ENCODE measurements at regions not wholly inside any gene's neighbourhood (a gene's known extent, or its start where the extent isn't known, plus 50 kb on each side); places are given as distances from the start of the nearest gene placed in this dataset.
A peak's percentile ranks its signal among the peaks of the same experiment; 100 is the strongest.
"Not testable (repeated sequence)": the region's sequence is repeated elsewhere in the genome, so short reads cannot be mapped to it uniquely, and the experiment has no call there.

GRCh38 chr11:122002047-122002446 lies 114.0 kb downstream of the BLID start:
- H3K4me1 Mint-ChIP-seq: no peaks in the 10 kb centered on the region
- no peak overlapping the region for H3K4me3 Mint-ChIP-seq
- no peaks in the 10 kb centered on the region for H3K27me3 Mint-ChIP-seq
- no peak for DNase-seq
- H3K27ac Mint-ChIP-seq: no peak overlapping the region
- intact Hi-C loops (cut with micrococcal nuclease): no loop called here
- no peaks in the 10 kb centered on the region for H3K9me3 Mint-ChIP-seq
- H3K36me3 Mint-ChIP-seq (ENCODE audit: low read depth): no peaks in the 10 kb centered on the region

- H3K36me3 Mint-ChIP-seq (ENCODE audit: low read depth): no peaks in the 10 kb centered on the region
- no peaks in the 10 kb centered on the region for H3K4me1 Mint-ChIP-seq
- no peaks in the 10 kb centered on the region for H3K27me3 Mint-ChIP-seq
- H3K27ac Mint-ChIP-seq: no peak overlapping the region
- intact Hi-C loops (cut with micrococcal nuclease): no loop called here
- H3K4me3 Mint-ChIP-seq: no peak overlapping the region
- peaks cover under 1% of the 10 kb centered on the region for H3K9me3 Mint-ChIP-seq
- peak; percentile 2 for DNase-seq
Measured at GRCh38 chr11:121999651-122000050, 116.4 kb downstream of the BLID start.

GRCh38 chr11:121996574-121996973 lies 119.4 kb downstream of the BLID start:
- DNase-seq: peak; percentile 14
- intact Hi-C loops (cut with micrococcal nuclease): no loop called here
- peaks cover 8% of the 10 kb centered on the region for H3K9me3 Mint-ChIP-seq
- no peak overlapping the region for H3K27ac Mint-ChIP-seq
- no peak overlapping the region for H3K4me3 Mint-ChIP-seq
- H3K36me3 Mint-ChIP-seq (ENCODE audit: low read depth): no peaks in the 10 kb centered on the region
- no peaks in the 10 kb centered on the region for H3K4me1 Mint-ChIP-seq
- H3K27me3 Mint-ChIP-seq: no peaks in the 10 kb centered on the region

GRCh38 chr11:121983901-121984300 lies 132.1 kb downstream of the BLID start:
- H3K27me3 Mint-ChIP-seq: peaks cover 2% of the 10 kb centered on the region
- H3K9me3 Mint-ChIP-seq: no peaks in the 10 kb centered on the region
- no peak overlapping the region for H3K27ac Mint-ChIP-seq
- H3K4me1 Mint-ChIP-seq: no peaks in the 10 kb centered on the region
- no peak for DNase-seq
- H3K36me3 Mint-ChIP-seq (ENCODE audit: low read depth): no peaks in the 10 kb centered on the region
- no peak overlapping the region for H3K4me3 Mint-ChIP-seq
- intact Hi-C loops (cut with micrococcal nuclease): no loop called here

- H3K36me3 Mint-ChIP-seq (ENCODE audit: low read depth); DNase-seq; H3K27me3 Mint-ChIP-seq; H3K4me1 Mint-ChIP-seq; H3K27ac Mint-ChIP-seq; H3K4me3 Mint-ChIP-seq; intact Hi-C loops (cut with micrococcal nuclease); H3K9me3 Mint-ChIP-seq: not testable (repeated sequence)
Measured at GRCh38 chr11:121977914-121978313, 138.1 kb downstream of the BLID start.

GRCh38 chr11:121968638-121969037 lies 147.4 kb downstream of the BLID start:
- H3K36me3 Mint-ChIP-seq (ENCODE audit: low read depth): no peaks in the 10 kb centered on the region
- H3K4me3 Mint-ChIP-seq: no peak overlapping the region
- no peaks in the 10 kb centered on the region for H3K9me3 Mint-ChIP-seq
- no peaks in the 10 kb centered on the region for H3K27me3 Mint-ChIP-seq
- no peak overlapping the region for H3K27ac Mint-ChIP-seq
- H3K4me1 Mint-ChIP-seq: no peaks in the 10 kb centered on the region
- intact Hi-C loops (cut with micrococcal nuclease): no loop called here
- no peak for DNase-seq

- Mint-ChIP-seq H3K4me3 (no peak overlapping the region), H3K4me1 (no peaks in the 10 kb centered on the region), H3K27ac (no peak overlapping the region), H3K9me3 (no peaks in the 10 kb centered on the region), H3K27me3 (no peaks in the 10 kb centered on the region), H3K36me3 (ENCODE audit: low read depth) (no peaks in the 10 kb centered on the region)
- intact Hi-C loops (cut with micrococcal nuclease): no loop called here
- no peak for DNase-seq
Measured at GRCh38 chr11:121967131-121967704, 148.8 kb downstream of the BLID start.

- Mint-ChIP-seq H3K9me3 (no peaks in the 10 kb centered on the region), H3K27me3 (no peaks in the 10 kb centered on the region), H3K27ac (no peak overlapping the region), H3K4me3 (no peak overlapping the region), H3K4me1 (no peaks in the 10 kb centered on the region), H3K36me3 (ENCODE audit: low read depth) (no peaks in the 10 kb centered on the region)
- intact Hi-C loops (cut with micrococcal nuclease): no loop called here
- DNase-seq: no peak
Measured at GRCh38 chr11:121965330-121965729, 150.7 kb downstream of the BLID start.

- no peak overlapping the region for H3K27ac Mint-ChIP-seq
Measured at GRCh38 chr11:121964591-121964990, 151.4 kb downstream of the BLID start.

GRCh38 chr11:121963846-121964245 lies 152.2 kb downstream of the BLID start:
- H3K4me3 Mint-ChIP-seq; H3K4me1 Mint-ChIP-seq; H3K27ac Mint-ChIP-seq; H3K36me3 Mint-ChIP-seq (ENCODE audit: low read depth); H3K27me3 Mint-ChIP-seq; H3K9me3 Mint-ChIP-seq; DNase-seq; intact Hi-C loops (cut with micrococcal nuclease): not testable (repeated sequence)

More at GRCh38 chr11:121964591-121964990, 151.4 kb downstream of the BLID start:
- Mint-ChIP-seq H3K27me3 (no peaks in the 10 kb centered on the region), H3K4me3 (no peak overlapping the region), H3K4me1 (no peaks in the 10 kb centered on the region), H3K36me3 (ENCODE audit: low read depth) (no peaks in the 10 kb centered on the region), H3K9me3 (no peaks in the 10 kb centered on the region)
- intact Hi-C loops (cut with micrococcal nuclease): no loop called here
- DNase-seq: no peak

GRCh38 chr11:121961321-121961801 lies 154.7 kb downstream of the BLID start:
- no peak for DNase-seq
- intact Hi-C loops (cut with micrococcal nuclease): no loop called here
- Mint-ChIP-seq H3K4me3 (no peak overlapping the region), H3K27ac (no peak overlapping the region), H3K4me1 (no peaks in the 10 kb centered on the region), H3K27me3 (peaks cover 2% of the 10 kb centered on the region), H3K36me3 (ENCODE audit: low read depth) (no peaks in the 10 kb centered on the region), H3K9me3 (no peaks in the 10 kb centered on the region)

- Mint-ChIP-seq H3K36me3 (ENCODE audit: low read depth) (no peaks in the 10 kb centered on the region), H3K9me3 (no peaks in the 10 kb centered on the region), H3K27me3 (peaks cover 2% of the 10 kb centered on the region), H3K27ac (no peak overlapping the region), H3K4me3 (no peak overlapping the region), H3K4me1 (no peaks in the 10 kb centered on the region)
- intact Hi-C loops (cut with micrococcal nuclease): no loop called here
- no peak for DNase-seq
Measured at GRCh38 chr11:121958971-121959325, 157.1 kb downstream of the BLID start.

GRCh38 chr11:121958323-121958970 lies 157.6 kb downstream of the BLID start:
- no peak for DNase-seq
- peaks cover 2% of the 10 kb centered on the region for H3K27me3 Mint-ChIP-seq
- no peaks in the 10 kb centered on the region for H3K36me3 Mint-ChIP-seq (ENCODE audit: low read depth)
- no peaks in the 10 kb centered on the region for H3K4me1 Mint-ChIP-seq
- no peaks in the 10 kb centered on the region for H3K9me3 Mint-ChIP-seq
- intact Hi-C loops (cut with micrococcal nuclease): no loop called here
- no peak overlapping the region for H3K4me3 Mint-ChIP-seq
- H3K27ac Mint-ChIP-seq: no peak overlapping the region

GRCh38 chr11:121953122-121953521 lies 162.9 kb downstream of the BLID start:
- no peak overlapping the region for H3K4me3 Mint-ChIP-seq
- intact Hi-C loops (cut with micrococcal nuclease): no loop called here
- H3K36me3 Mint-ChIP-seq (ENCODE audit: low read depth): no peaks in the 10 kb centered on the region
- H3K9me3 Mint-ChIP-seq: no peaks in the 10 kb centered on the region
- H3K27me3 Mint-ChIP-seq: peaks cover 4% of the 10 kb centered on the region
- DNase-seq: no peak
- no peak overlapping the region for H3K27ac Mint-ChIP-seq
- H3K4me1 Mint-ChIP-seq: no peaks in the 10 kb centered on the region

GRCh38 chr11:121950160-121950559 lies 165.9 kb downstream of the BLID start:
- H3K9me3 Mint-ChIP-seq: no peaks in the 10 kb centered on the region
- H3K27ac Mint-ChIP-seq: no peak overlapping the region
- no peaks in the 10 kb centered on the region for H3K36me3 Mint-ChIP-seq (ENCODE audit: low read depth)
- intact Hi-C loops (cut with micrococcal nuclease): no loop called here
- peaks cover 3% of the 10 kb centered on the region for H3K27me3 Mint-ChIP-seq
- no peak overlapping the region for H3K4me3 Mint-ChIP-seq
- no peak for DNase-seq
- no peaks in the 10 kb centered on the region for H3K4me1 Mint-ChIP-seq
